ENCODE measurements at regions not wholly inside any gene's neighbourhood (a gene's known extent, or its start where the extent isn't known, plus 50 kb on each side); places are given as distances from the start of the nearest gene placed in this dataset.

DNA sequence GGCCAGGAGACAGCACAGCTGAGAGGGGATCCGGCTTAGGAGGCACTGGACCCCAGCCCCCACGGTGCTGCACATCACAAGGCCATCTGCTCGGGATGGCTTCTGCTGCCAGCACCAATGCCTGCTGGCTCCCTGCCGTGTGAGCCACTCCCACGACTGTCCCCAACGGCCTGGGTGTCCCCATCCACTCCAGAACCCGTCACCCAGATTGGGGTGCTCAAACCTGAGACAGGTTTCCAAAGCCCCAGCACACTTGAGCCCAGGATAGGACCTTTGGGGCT is 102.4 kb downstream of the RFLNA start:
- TF ChIP-seq, protein P1, sequence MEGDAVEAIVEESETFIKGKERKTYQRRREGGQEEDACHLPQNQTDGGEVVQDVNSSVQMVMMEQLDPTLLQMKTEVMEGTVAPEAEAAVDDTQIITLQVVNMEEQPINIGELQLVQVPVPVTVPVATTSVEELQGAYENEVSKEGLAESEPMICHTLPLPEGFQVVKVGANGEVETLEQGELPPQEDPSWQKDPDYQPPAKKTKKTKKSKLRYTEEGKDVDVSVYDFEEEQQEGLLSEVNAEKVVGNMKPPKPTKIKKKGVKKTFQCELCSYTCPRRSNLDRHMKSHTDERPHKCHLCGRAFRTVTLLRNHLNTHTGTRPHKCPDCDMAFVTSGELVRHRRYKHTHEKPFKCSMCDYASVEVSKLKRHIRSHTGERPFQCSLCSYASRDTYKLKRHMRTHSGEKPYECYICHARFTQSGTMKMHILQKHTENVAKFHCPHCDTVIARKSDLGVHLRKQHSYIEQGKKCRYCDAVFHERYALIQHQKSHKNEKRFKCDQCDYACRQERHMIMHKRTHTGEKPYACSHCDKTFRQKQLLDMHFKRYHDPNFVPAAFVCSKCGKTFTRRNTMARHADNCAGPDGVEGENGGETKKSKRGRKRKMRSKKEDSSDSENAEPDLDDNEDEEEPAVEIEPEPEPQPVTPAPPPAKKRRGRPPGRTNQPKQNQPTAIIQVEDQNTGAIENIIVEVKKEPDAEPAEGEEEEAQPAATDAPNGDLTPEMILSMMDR (IDR thresholded peaks at IDR 0.05; ENCODE audit: insufficient read depth, low read length): no peak
- no peak for TF ChIP-seq GABPA (IDR thresholded peaks at IDR 0.05; ENCODE audit: low read depth)
- TF ChIP-seq SPI1 (IDR thresholded peaks at IDR 0.05; ENCODE audit: borderline replicate concordance, low read depth): no peak
- TF ChIP-seq POLR2AphosphoS5 (IDR thresholded peaks at IDR 0.05; ENCODE audit: low read depth): no peak
- TF ChIP-seq, protein P2, sequence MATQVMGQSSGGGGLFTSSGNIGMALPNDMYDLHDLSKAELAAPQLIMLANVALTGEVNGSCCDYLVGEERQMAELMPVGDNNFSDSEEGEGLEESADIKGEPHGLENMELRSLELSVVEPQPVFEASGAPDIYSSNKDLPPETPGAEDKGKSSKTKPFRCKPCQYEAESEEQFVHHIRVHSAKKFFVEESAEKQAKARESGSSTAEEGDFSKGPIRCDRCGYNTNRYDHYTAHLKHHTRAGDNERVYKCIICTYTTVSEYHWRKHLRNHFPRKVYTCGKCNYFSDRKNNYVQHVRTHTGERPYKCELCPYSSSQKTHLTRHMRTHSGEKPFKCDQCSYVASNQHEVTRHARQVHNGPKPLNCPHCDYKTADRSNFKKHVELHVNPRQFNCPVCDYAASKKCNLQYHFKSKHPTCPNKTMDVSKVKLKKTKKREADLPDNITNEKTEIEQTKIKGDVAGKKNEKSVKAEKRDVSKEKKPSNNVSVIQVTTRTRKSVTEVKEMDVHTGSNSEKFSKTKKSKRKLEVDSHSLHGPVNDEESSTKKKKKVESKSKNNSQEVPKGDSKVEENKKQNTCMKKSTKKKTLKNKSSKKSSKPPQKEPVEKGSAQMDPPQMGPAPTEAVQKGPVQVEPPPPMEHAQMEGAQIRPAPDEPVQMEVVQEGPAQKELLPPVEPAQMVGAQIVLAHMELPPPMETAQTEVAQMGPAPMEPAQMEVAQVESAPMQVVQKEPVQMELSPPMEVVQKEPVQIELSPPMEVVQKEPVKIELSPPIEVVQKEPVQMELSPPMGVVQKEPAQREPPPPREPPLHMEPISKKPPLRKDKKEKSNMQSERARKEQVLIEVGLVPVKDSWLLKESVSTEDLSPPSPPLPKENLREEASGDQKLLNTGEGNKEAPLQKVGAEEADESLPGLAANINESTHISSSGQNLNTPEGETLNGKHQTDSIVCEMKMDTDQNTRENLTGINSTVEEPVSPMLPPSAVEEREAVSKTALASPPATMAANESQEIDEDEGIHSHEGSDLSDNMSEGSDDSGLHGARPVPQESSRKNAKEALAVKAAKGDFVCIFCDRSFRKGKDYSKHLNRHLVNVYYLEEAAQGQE (IDR thresholded peaks at IDR 0.05; ENCODE audit: insufficient replicate concordance, low read depth): no peak
- H3K27ac ChIP-seq (replicated peaks): no peak overlapping the region
- no peak overlapping the region for H3K4me3 ChIP-seq (replicated peaks; ENCODE audit: insufficient read depth, low read length)
- DNase-seq (ENCODE audit: low read depth in 1 of 2, low spot score in 1 of 2): no peak
- H3K27me3 ChIP-seq (ENCODE audit: insufficient read depth, poor library complexity, severe bottlenecking): no peaks in the 10 kb centered on the region

DNA sequence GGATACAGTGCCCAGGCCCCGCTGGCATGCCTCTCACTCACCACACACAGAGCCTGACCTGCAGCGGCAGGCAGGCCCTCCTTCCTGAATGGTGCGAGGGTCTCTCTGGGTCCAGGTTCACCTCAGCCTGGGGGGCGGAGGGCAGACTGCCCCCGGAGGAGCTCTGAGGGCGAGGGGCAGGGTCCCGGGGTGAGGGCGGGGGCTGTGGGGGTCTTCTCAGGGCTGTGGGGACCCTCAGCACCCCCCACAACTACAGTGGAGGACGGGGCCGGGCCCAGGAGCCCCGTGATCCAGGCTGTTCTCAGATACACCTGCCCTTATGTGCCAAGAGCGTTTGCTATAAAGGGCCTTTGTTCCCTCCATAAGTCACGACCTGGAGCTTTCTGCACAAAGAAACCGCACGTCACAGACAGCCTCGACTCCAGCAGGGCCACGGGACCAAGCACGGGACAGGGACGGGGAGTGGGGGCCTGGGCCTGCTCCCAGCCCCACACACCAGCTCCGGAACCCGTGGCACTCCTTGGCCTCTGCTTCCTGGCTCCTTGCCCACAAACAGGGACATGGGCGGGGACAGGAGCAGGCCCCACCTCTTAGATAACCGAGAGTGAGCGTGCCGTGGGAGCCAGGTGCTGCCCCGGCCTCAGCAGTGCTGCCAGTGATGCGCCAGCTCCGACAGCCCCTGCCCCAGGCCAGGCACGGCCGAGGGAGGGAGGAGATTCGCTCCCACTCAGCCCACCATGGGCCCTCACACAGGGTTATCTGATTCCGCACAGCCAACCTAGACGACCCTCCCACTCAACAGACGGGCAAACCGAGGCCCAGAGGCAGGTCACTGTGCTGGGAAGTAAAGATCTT is 101.9 kb downstream of the RFLNA start:
- TF ChIP-seq POLR2AphosphoS5 (IDR thresholded peaks at IDR 0.05; ENCODE audit: low read depth) (no peak), SPI1 (IDR thresholded peaks at IDR 0.05; ENCODE audit: borderline replicate concordance, low read depth) (no peak), GABPA (IDR thresholded peaks at IDR 0.05; ENCODE audit: low read depth) (no peak)
- TF ChIP-seq, protein P1 (IDR thresholded peaks at IDR 0.05; ENCODE audit: insufficient read depth, low read length): no peak
- TF ChIP-seq, protein P2 (IDR thresholded peaks at IDR 0.05; ENCODE audit: insufficient replicate concordance, low read depth): no peak
- Histone ChIP-seq H3K27me3 (ENCODE audit: insufficient read depth, poor library complexity, severe bottlenecking) (no peaks in the 10 kb centered on the region), H3K4me3 (replicated peaks; ENCODE audit: insufficient read depth, low read length) (no peak overlapping the region), H3K27ac (replicated peaks) (no peak overlapping the region)
- no peak for DNase-seq (ENCODE audit: low read depth in 1 of 2, low spot score in 1 of 2)

DNA sequence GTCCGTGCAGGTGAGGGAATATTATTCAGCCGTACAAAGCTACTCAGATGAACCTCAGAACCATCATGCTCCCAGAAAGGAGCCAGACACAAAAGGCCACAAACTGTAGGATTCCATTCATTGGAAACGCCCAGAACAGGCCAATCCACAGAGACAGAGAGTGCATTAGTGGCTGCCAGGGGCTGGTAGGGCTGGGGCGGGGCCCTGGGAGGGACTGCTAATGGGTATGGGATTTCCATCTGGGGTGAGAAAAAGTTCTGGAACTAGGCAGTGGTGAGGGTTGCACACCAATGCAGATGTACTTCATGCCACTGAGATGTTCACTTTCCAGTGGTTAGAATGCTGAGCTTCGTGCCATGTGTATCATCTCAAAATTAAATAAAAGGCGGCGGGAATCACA is 101.1 kb downstream of the RFLNA start:
- Histone ChIP-seq H3K27ac (replicated peaks) (no peak overlapping the region), H3K27me3 (ENCODE audit: insufficient read depth, poor library complexity, severe bottlenecking) (no peaks in the 10 kb centered on the region), H3K4me3 (replicated peaks; ENCODE audit: insufficient read depth, low read length) (no peak overlapping the region)
- TF ChIP-seq SPI1 (IDR thresholded peaks at IDR 0.05; ENCODE audit: borderline replicate concordance, low read depth) (no peak), GABPA (IDR thresholded peaks at IDR 0.05; ENCODE audit: low read depth) (no peak), POLR2AphosphoS5 (IDR thresholded peaks at IDR 0.05; ENCODE audit: low read depth) (no peak)
- TF ChIP-seq, protein P1 (IDR thresholded peaks at IDR 0.05; ENCODE audit: insufficient read depth, low read length): no peak
- TF ChIP-seq, protein P2 (IDR thresholded peaks at IDR 0.05; ENCODE audit: insufficient replicate concordance, low read depth): no peak
- no peak for DNase-seq (ENCODE audit: low read depth in 1 of 2, low spot score in 1 of 2)

All from HL-60 (cell line).